Activated T-helper 2 cell treated with anti-CD3 and anti-CD28 coated beads, Interferon-gamma antibody, Interleukin-2, Interleukin-4, amounts not matched to agents 10 μg/mL and 5 μg/mL and 100 μg/mL, durations not matched to agents 14 hours and 24 hours and 36 hours (primary cell): ENCODE measurements at regions not wholly inside any gene's neighbourhood (a gene's known extent, or its start where the extent isn't known, plus 50 kb on each side); places are given as distances from the start of the nearest gene placed in this dataset.

Source experiments
- DNase-seq: peaks from one replicate; pipeline ENCODE4 v3.0.0; 2021; ENCODE audit warnings: low spot score
- H3K27ac Mint-ChIP-seq: one replicate; pipeline ENCODE4 v1.8.0; 2021; ENCODE audit warnings: mixed read lengths
- H3K27me3 Mint-ChIP-seq: one replicate; pipeline ENCODE4 v1.8.0; 2021; ENCODE audit warnings: low read depth, mixed read lengths
- H3K36me3 Mint-ChIP-seq: one replicate; pipeline ENCODE4 v1.8.0; 2021; ENCODE audit warnings: low read depth, mixed read lengths
- H3K4me1 Mint-ChIP-seq: one replicate; pipeline ENCODE4 v1.8.0; 2021; ENCODE audit warnings: low read depth, mixed read lengths
- H3K4me3 Mint-ChIP-seq: one replicate; pipeline ENCODE4 v1.8.0; 2021; ENCODE audit warnings: low read depth, mild to moderate bottlenecking, moderate library complexity, mixed read lengths
- H3K9me3 Mint-ChIP-seq: one replicate; pipeline ENCODE4 v1.8.0; 2021; ENCODE audit warnings: mixed read lengths
- intact Hi-C: fragments of 100-400 bp; cut with micrococcal nuclease; formaldehyde crosslinking; loops from one replicate; pipeline ENCODE4 v1.15.1; 2023

- Mint-ChIP-seq H3K27ac (peak overlapping the region; percentile 25), H3K36me3 (peaks cover 70% of the 10 kb centered on the region)
Measured at GRCh38 chr6:144544266-144544830, 259.2 kb downstream of the UTRN start.

GRCh38 chr6:144546807-144547206 is 261.7 kb downstream of the UTRN start:
- Mint-ChIP-seq H3K27me3 (no peaks in the 10 kb centered on the region), H3K27ac (no peak overlapping the region), H3K9me3 (no peaks in the 10 kb centered on the region), H3K4me1 (peaks cover 15% of the 10 kb centered on the region), H3K36me3 (peaks cover 76% of the 10 kb centered on the region), H3K4me3 (no peak overlapping the region)
- no peak for DNase-seq
- intact Hi-C loops, result no loop called here

More at GRCh38 chr6:144544266-144544830, 259.2 kb downstream of the UTRN start:
- Mint-ChIP-seq H3K27me3 (no peaks in the 10 kb centered on the region), H3K9me3 (no peaks in the 10 kb centered on the region), H3K4me1 (peaks cover 15% of the 10 kb centered on the region), H3K4me3 (no peak overlapping the region)
- intact Hi-C loops, result loop anchor here (1.0 kb wide), 1 partner anchor 16 kb away; no protein-coding TSS in a partner anchor
- no peak for DNase-seq

- Mint-ChIP-seq H3K9me3 (no peaks in the 10 kb centered on the region), H3K4me3 (no peak overlapping the region), H3K27me3 (no peaks in the 10 kb centered on the region), H3K4me1 (peaks cover 14% of the 10 kb centered on the region), H3K27ac (no peak overlapping the region), H3K36me3 (peaks cover 76% of the 10 kb centered on the region)
- intact Hi-C loops, result no loop called here
- DNase-seq, result no peak
Measured at GRCh38 chr6:144547409-144547808, 262.3 kb downstream of the UTRN start.

- Mint-ChIP-seq H3K36me3 (peaks cover 73% of the 10 kb centered on the region), H3K9me3 (no peaks in the 10 kb centered on the region), H3K4me1 (peaks cover 11% of the 10 kb centered on the region), H3K4me3 (no peak overlapping the region), H3K27ac (no peak overlapping the region), H3K27me3 (no peaks in the 10 kb centered on the region)
- DNase-seq, result no peak
- intact Hi-C loops, result no loop called here
Measured at GRCh38 chr6:144548536-144548935, 263.4 kb downstream of the UTRN start.

- H3K27ac Mint-ChIP-seq, result no peak overlapping the region
- DNase-seq, result no peak
- H3K36me3 Mint-ChIP-seq, result peaks cover 74% of the 10 kb centered on the region
- peaks cover 1% of the 10 kb centered on the region for H3K9me3 Mint-ChIP-seq
- intact Hi-C loops, result no loop called here
- peaks cover 3% of the 10 kb centered on the region for H3K4me1 Mint-ChIP-seq
- H3K27me3 Mint-ChIP-seq, result no peaks in the 10 kb centered on the region
- no peak overlapping the region for H3K4me3 Mint-ChIP-seq
Measured at GRCh38 chr6:144549837-144550747, 265.0 kb downstream of the UTRN start.

GRCh38 chr6:144551339-144551738 is 266.2 kb downstream of the UTRN start:
- H3K27ac Mint-ChIP-seq, result no peak overlapping the region
- no peaks in the 10 kb centered on the region for H3K27me3 Mint-ChIP-seq
- H3K9me3 Mint-ChIP-seq, result peaks cover 4% of the 10 kb centered on the region
- H3K4me1 Mint-ChIP-seq, result peaks cover 6% of the 10 kb centered on the region
- intact Hi-C loops, result no loop called here
- H3K4me3 Mint-ChIP-seq, result no peak overlapping the region
- H3K36me3 Mint-ChIP-seq, result peaks cover 80% of the 10 kb centered on the region
- DNase-seq, result no peak

- intact Hi-C loops, result no loop called here
- H3K4me1 Mint-ChIP-seq, result peaks cover 24% of the 10 kb centered on the region
- peaks cover 77% of the 10 kb centered on the region for H3K36me3 Mint-ChIP-seq
- H3K27ac Mint-ChIP-seq, result no peak overlapping the region
- no peak overlapping the region for H3K4me3 Mint-ChIP-seq
- no peaks in the 10 kb centered on the region for H3K27me3 Mint-ChIP-seq
- H3K9me3 Mint-ChIP-seq, result peaks cover 4% of the 10 kb centered on the region
- no peak for DNase-seq
Measured at GRCh38 chr6:144555066-144555465, 269.9 kb downstream of the UTRN start.

- DNase-seq, result peak; percentile 56
- peak overlapping the region; percentile 86 for H3K27ac Mint-ChIP-seq
- peaks cover 36% of the 10 kb centered on the region for H3K4me1 Mint-ChIP-seq
- peaks cover 6% of the 10 kb centered on the region for H3K9me3 Mint-ChIP-seq
- intact Hi-C loops, result loop anchor here (1.0 to 10.0 kb wide), 6 partner anchors 16 to 465 kb away; partner anchors contain the start of genes SF3B5, STX11 and UTRN
- H3K4me3 Mint-ChIP-seq, result peak overlapping the region; percentile 60
- no peaks in the 10 kb centered on the region for H3K27me3 Mint-ChIP-seq
- peaks cover 40% of the 10 kb centered on the region for H3K36me3 Mint-ChIP-seq
Measured at GRCh38 chr6:144559865-144560593, 274.9 kb downstream of the UTRN start.

- Mint-ChIP-seq H3K4me1 (peaks cover 30% of the 10 kb centered on the region), H3K27me3 (no peaks in the 10 kb centered on the region), H3K9me3 (peaks cover 3% of the 10 kb centered on the region), H3K36me3 (peaks cover 27% of the 10 kb centered on the region), H3K4me3 (no peak overlapping the region), H3K27ac (peak overlapping the region; percentile 60)
- DNase-seq, result no peak
- intact Hi-C loops, result loop anchor here (2.0 to 10.0 kb wide), 4 partner anchors 219 to 467 kb away; partner anchors contain the start of genes SF3B5, STX11 and UTRN
Measured at GRCh38 chr6:144561455-144562043, 276.4 kb downstream of the UTRN start.

- H3K4me3 Mint-ChIP-seq, result no peak overlapping the region
- H3K9me3 Mint-ChIP-seq, result peaks cover 3% of the 10 kb centered on the region
- no peak overlapping the region for H3K27ac Mint-ChIP-seq
- intact Hi-C loops, result loop anchor here (5.0 to 10.0 kb wide), 3 partner anchors 279 to 469 kb away; partner anchors contain the start of genes SF3B5, STX11 and UTRN
- peaks cover 16% of the 10 kb centered on the region for H3K36me3 Mint-ChIP-seq
- H3K27me3 Mint-ChIP-seq, result no peaks in the 10 kb centered on the region
- H3K4me1 Mint-ChIP-seq, result peaks cover 20% of the 10 kb centered on the region
- no peak for DNase-seq
Measured at GRCh38 chr6:144564202-144564601, 279.1 kb downstream of the UTRN start.

GRCh38 chr6:144566868-144567615 is 281.9 kb downstream of the UTRN start:
- H3K4me3 Mint-ChIP-seq, result no peak overlapping the region
- H3K27me3 Mint-ChIP-seq, result no peaks in the 10 kb centered on the region
- peaks cover 3% of the 10 kb centered on the region for H3K9me3 Mint-ChIP-seq
- peaks cover 31% of the 10 kb centered on the region for H3K36me3 Mint-ChIP-seq
- H3K27ac Mint-ChIP-seq, result no peak overlapping the region
- DNase-seq, result no peak
- intact Hi-C loops, result loop anchor here (10.0 kb wide), 2 partner anchors 282 to 472 kb away; partner anchors contain the start of genes SF3B5 and UTRN
- H3K4me1 Mint-ChIP-seq, result peaks cover 5% of the 10 kb centered on the region
